HG02759 (cell line): ENCODE measurements at regions not wholly inside any gene's neighbourhood (a gene's known extent, or its start where the extent isn't known, plus 50 kb on each side); places are given as distances from the start of the nearest gene placed in this dataset.
"Not testable (repeated sequence)": the region's sequence is repeated elsewhere in the genome, so short reads cannot be mapped to it uniquely, and the experiment has no call there.

Experiments
- ATAC-seq: cut with Tn5 transposase; IDR thresholded peaks from one replicate; pipeline ENCODE4 v1.9.1; 2021; ENCODE audit warnings: mild to moderate bottlenecking, moderate library complexity; ENCODE audit not compliant: unreplicated experiment

- ATAC-seq: no peak
Observed at GRCh38 chr16:52740766-52741165, 193.8 kb upstream of the TOX3 start.

- ATAC-seq: no peak
Observed at GRCh38 chr16:52740333-52740732, 193.4 kb upstream of the TOX3 start.

- not testable (repeated sequence) for ATAC-seq
Observed at GRCh38 chr16:52738992-52739391, 192.0 kb upstream of the TOX3 start.

- ATAC-seq: no peak
Observed at GRCh38 chr16:52731219-52731875, 184.4 kb upstream of the TOX3 start.

GRCh38 chr16:52729731-52730130, 182.8 kb upstream of the TOX3 start:
- no peak for ATAC-seq

- ATAC-seq: no peak
Observed at GRCh38 chr16:52727849-52728248, 180.9 kb upstream of the TOX3 start.

- no peak for ATAC-seq
Observed at GRCh38 chr16:52727441-52727840, 180.5 kb upstream of the TOX3 start.

GRCh38 chr16:52725461-52725860, 178.5 kb upstream of the TOX3 start:
- no peak for ATAC-seq

GRCh38 chr16:52725043-52725442, 178.1 kb upstream of the TOX3 start:
- ATAC-seq: no peak

- ATAC-seq: no peak
Observed at GRCh38 chr16:52721331-52721730, 174.4 kb upstream of the TOX3 start.

GRCh38 chr16:52718046-52718445, 171.1 kb upstream of the TOX3 start:
- no peak for ATAC-seq

GRCh38 chr16:52713740-52714139, 166.8 kb upstream of the TOX3 start:
- ATAC-seq: no peak

- no peak for ATAC-seq
Observed at GRCh38 chr16:52709306-52709705, 162.4 kb upstream of the TOX3 start.

- ATAC-seq: no peak
Observed at GRCh38 chr16:52708476-52708875, 161.5 kb upstream of the TOX3 start.

- no peak for ATAC-seq
Observed at GRCh38 chr16:52707676-52708337, 160.9 kb upstream of the TOX3 start.

GRCh38 chr16:52705122-52705521, 158.2 kb upstream of the TOX3 start:
- no peak for ATAC-seq

GRCh38 chr16:52697971-52698370, 151.0 kb upstream of the TOX3 start:
- ATAC-seq: no peak

GRCh38 chr16:52696126-52696525, 149.2 kb upstream of the TOX3 start:
- no peak for ATAC-seq

- no peak for ATAC-seq
Observed at GRCh38 chr16:52690468-52690867, 143.5 kb upstream of the TOX3 start.

GRCh38 chr16:52680993-52681392, 134.1 kb upstream of the TOX3 start:
- no peak for ATAC-seq

- ATAC-seq: no peak
Observed at GRCh38 chr16:52677501-52677900, 130.6 kb upstream of the TOX3 start.

GRCh38 chr16:52676959-52677358, 130.0 kb upstream of the TOX3 start:
- no peak for ATAC-seq

GRCh38 chr16:52671590-52671989, 124.6 kb upstream of the TOX3 start:
- ATAC-seq: no peak
